Mesenchymal stem cell (in vitro differentiated cells and primary cell): ENCODE measurements at regions not wholly inside any gene's neighbourhood (a gene's known extent, or its start where the extent isn't known, plus 50 kb on each side); places are given as distances from the start of the nearest gene placed in this dataset.
A peak's percentile ranks its signal among the peaks of the same experiment; 100 is the strongest.

Source experiments
- DNase-seq: peaks from one replicate; pipeline ENCODE4 v3.0.0-alpha.2; 2013
- H2AFZ ChIP-seq: one replicate; pipeline ENCODE4 v1.6.1; 2013; ENCODE audit warnings: low read depth, mild to moderate bottlenecking, control low read depth, inconsistent platforms, low read length, moderate library complexity
- H2AK5ac ChIP-seq: 2 replicates; pipeline ENCODE4 v1.6.1; 2013; ENCODE audit warnings: low read length, moderate library complexity, mild to moderate bottlenecking, inconsistent platforms; ENCODE audit not compliant: severe bottlenecking
- H2BK120ac ChIP-seq: one replicate; pipeline ENCODE4 v1.6.1; 2013; ENCODE audit warnings: low read depth, mild to moderate bottlenecking, inconsistent platforms, low read length, moderate library complexity
- H2BK12ac ChIP-seq, 2 experiments: one replicate each; pipeline ENCODE4 v1.6.1; 2013; ENCODE audit warnings: inconsistent platforms in 2 of 2, low read length in 2 of 2, mild to moderate bottlenecking in 2 of 2, moderate library complexity in 2 of 2, control low read depth in 1 of 2
- H2BK15ac ChIP-seq: one replicate; pipeline ENCODE4 v1.6.1; 2013; ENCODE audit warnings: mild to moderate bottlenecking, low read depth, inconsistent platforms; ENCODE audit not compliant: poor library complexity, severe bottlenecking
- H2BK5ac ChIP-seq: 2 replicates; pipeline ENCODE4 v1.6.1; 2013; ENCODE audit warnings: low read depth, mild to moderate bottlenecking, low read length, control low read depth, inconsistent platforms; ENCODE audit not compliant: poor library complexity, severe bottlenecking
- H3K14ac ChIP-seq, 2 experiments: one replicate each; pipeline ENCODE4 v1.6.1; 2013; ENCODE audit warnings: inconsistent platforms in 2 of 2, low read length in 2 of 2, control low read depth in 1 of 2, mild to moderate bottlenecking in 1 of 2, moderate library complexity in 1 of 2
- H3K18ac ChIP-seq, 2 experiments: one replicate each; pipeline ENCODE4 v1.6.1; 2013; ENCODE audit warnings: inconsistent platforms in 2 of 2, low read length in 2 of 2, control low read depth in 1 of 2, low read depth in 1 of 2, mild to moderate bottlenecking in 1 of 2
- H3K23ac ChIP-seq, 2 experiments: one replicate each; pipeline ENCODE4 v1.6.1; 2013; ENCODE audit warnings: inconsistent platforms in 2 of 2, low read length in 2 of 2, mild to moderate bottlenecking in 2 of 2, moderate library complexity in 2 of 2, control low read depth in 1 of 2
- H3K27ac ChIP-seq: 2 replicates; pipeline ENCODE4 v1.5.1; 2013; ENCODE audit warnings: mild to moderate bottlenecking, moderate library complexity, low read length, control low read depth, inconsistent platforms; ENCODE audit not compliant: poor library complexity, severe bottlenecking
- H3K27me3 ChIP-seq, 2 experiments: 2 replicates each; pipeline versions ENCODE4 v1.6.1 to v1.7.0; 2013; ENCODE audit warnings: low read length in 2 of 2, mild to moderate bottlenecking in 2 of 2, moderate library complexity in 2 of 2, control low read depth in 1 of 2, inconsistent platforms in 1 of 2; ENCODE audit not compliant: control insufficient read depth in 1 of 2, insufficient read depth in 1 of 2
- H3K36me3 ChIP-seq, 2 experiments: 2 replicates each; pipeline versions ENCODE4 v1.6.1 to v1.7.0; 2013; ENCODE audit warnings: low read length in 2 of 2, control low read depth in 1 of 2, inconsistent platforms in 1 of 2, low read depth in 1 of 2, mild to moderate bottlenecking in 1 of 2; ENCODE audit not compliant: insufficient read depth in 2 of 2, control insufficient read depth in 1 of 2
- H3K4ac ChIP-seq, 2 experiments: one replicate each; pipeline ENCODE4 v1.6.1; 2013; ENCODE audit warnings: inconsistent platforms in 2 of 2, low read length in 2 of 2, mild to moderate bottlenecking in 2 of 2, moderate library complexity in 2 of 2, control low read depth in 1 of 2, low read depth in 1 of 2
- H3K4me1 ChIP-seq: 2 replicates; pipeline ENCODE4 v1.6.1; 2013; ENCODE audit warnings: low read depth, low read length, control low read depth; ENCODE audit not compliant: control insufficient read depth, insufficient read depth
- H3K4me2 ChIP-seq: 2 replicates; pipeline ENCODE4 v1.6.1; 2013; ENCODE audit warnings: low read length, mild to moderate bottlenecking, inconsistent platforms; ENCODE audit not compliant: poor library complexity, severe bottlenecking
- H3K4me3 ChIP-seq, 2 experiments: 2 replicates each; pipeline versions ENCODE4 v1.5.1 to v1.7.0; 2013; ENCODE audit warnings: low read length in 2 of 2, mild to moderate bottlenecking in 2 of 2, control low read depth in 1 of 2, low read depth in 1 of 2; ENCODE audit not compliant: insufficient read depth in 1 of 2
- H3K79me1 ChIP-seq: replicated peaks from 2 replicates; pipeline ENCODE4 v1.6.1; 2013; ENCODE audit warnings: mild to moderate bottlenecking, control low read depth, low read length, inconsistent platforms; ENCODE audit not compliant: poor library complexity, severe bottlenecking
- H3K9ac ChIP-seq: 2 replicates; pipeline ENCODE4 v1.7.0; 2013; ENCODE audit warnings: mild to moderate bottlenecking, low read length, moderate library complexity
- H3K9me3 ChIP-seq: 2 replicates; pipeline ENCODE4 v1.7.0; 2013; ENCODE audit warnings: mild to moderate bottlenecking, low read length; ENCODE audit not compliant: control insufficient read depth
- H4K8ac ChIP-seq: one replicate; pipeline ENCODE4 v1.6.1; 2013; ENCODE audit warnings: inconsistent platforms, mild to moderate bottlenecking, low read length, moderate library complexity
- H4K91ac ChIP-seq: one replicate; pipeline ENCODE4 v1.6.1; 2013; ENCODE audit warnings: mild to moderate bottlenecking, low read length, inconsistent platforms
- WGBS: methylation state at CpG from one replicate; pipeline ENCODE4 v1.1.7; 2013; ENCODE audit warnings: mixed read lengths; 5-methylcytosine and 5-hydroxymethylcytosine counted together

GRCh38 chr6:133114973-133115372, 126.2 kb upstream of the EYA4 start:
- no peak for DNase-seq
- Histone ChIP-seq H3K14ac (no peak overlapping the region), H2BK120ac (no peak overlapping the region), H3K4me2 (no peak overlapping the region), H3K79me1 (no peaks in the 10 kb centered on the region), H3K4ac (no peak overlapping the region), H3K9ac (no peak overlapping the region), H3K18ac (no peak overlapping the region), H3K9me3 (peaks cover 4% of the 10 kb centered on the region), H3K4me1 (no peaks in the 10 kb centered on the region), H4K8ac (no peak overlapping the region), H2BK12ac (no peak overlapping the region), H2BK15ac (no peak overlapping the region), H3K36me3 (no peaks in the 10 kb centered on the region), H3K27ac (no peak overlapping the region), H3K23ac (no peak overlapping the region), H4K91ac (no peak overlapping the region), H3K4me3 (no peak overlapping the region), H3K27me3 (no peaks in the 10 kb centered on the region), H2AFZ (no peak overlapping the region), H2AK5ac (no peak overlapping the region), H2BK5ac (no peak overlapping the region)
- 83% methylated on average over 1 of the region's 1 CpG for WGBS

DNA sequence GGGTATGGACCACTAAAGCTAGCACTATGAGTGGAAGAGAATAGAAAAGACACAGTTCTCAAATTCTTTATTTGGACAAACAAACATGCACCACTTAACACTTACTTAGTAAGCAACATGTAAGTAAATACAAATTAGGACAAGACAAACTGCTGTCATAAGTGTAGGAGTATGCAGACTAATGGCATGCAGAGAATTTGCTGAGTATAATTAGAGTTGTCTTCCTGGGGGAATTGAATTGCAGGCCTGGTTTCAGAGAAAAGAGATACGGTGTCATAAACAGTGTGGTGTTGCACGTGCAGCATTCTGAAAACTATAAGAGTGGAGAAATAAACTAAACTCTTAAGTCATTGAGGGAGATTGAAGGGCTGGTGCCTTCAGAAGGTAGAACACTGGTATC, 125.2 kb upstream of the EYA4 start:
- Histone ChIP-seq H3K23ac (no peak overlapping the region), H2BK120ac (no peak overlapping the region), H3K4me3 (no peak overlapping the region), H3K4me1 (no peaks in the 10 kb centered on the region), H2BK5ac (no peak overlapping the region), H3K4me2 (no peak overlapping the region), H3K14ac (no peak overlapping the region), H3K27ac (no peak overlapping the region), H3K4ac (no peak overlapping the region), H4K8ac (no peak overlapping the region), H4K91ac (no peak overlapping the region), H3K18ac (no peak overlapping the region), H3K9me3 (peaks cover 4% of the 10 kb centered on the region), H3K9ac (no peak overlapping the region), H3K79me1 (no peaks in the 10 kb centered on the region), H2AK5ac (no peak overlapping the region), H2AFZ (no peak overlapping the region), H3K36me3 (no peaks in the 10 kb centered on the region), H2BK15ac (no peak overlapping the region), H3K27me3 (no peaks in the 10 kb centered on the region), H2BK12ac (no peak overlapping the region)
- DNase-seq: no peak
- 8% methylated on average over 2 of the region's 2 CpGs for WGBS

DNA sequence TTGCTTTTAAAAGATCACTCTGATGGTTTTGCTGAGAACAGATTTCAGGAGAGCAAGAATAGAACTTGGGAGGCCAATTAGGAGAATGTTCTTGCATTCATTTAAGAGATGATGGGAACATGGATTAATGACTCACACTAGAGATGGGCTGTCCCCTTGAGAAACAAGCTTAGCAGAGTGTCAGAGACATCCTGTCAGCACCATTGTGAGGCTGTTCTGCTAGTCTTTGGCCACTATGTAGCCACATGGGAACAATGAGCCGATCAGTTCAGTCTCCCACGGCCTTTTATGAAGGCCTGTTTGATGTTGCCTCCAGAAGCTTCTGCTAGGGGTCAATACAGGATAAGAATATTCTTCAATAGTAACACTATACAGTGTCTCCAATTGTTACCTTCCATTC, 113.0 kb upstream of the EYA4 start:
- Histone ChIP-seq H3K4me1 (peaks cover 4% of the 10 kb centered on the region), H3K9ac (no peak overlapping the region), H3K27me3 (no peaks in the 10 kb centered on the region), H3K9me3 (no peaks in the 10 kb centered on the region), H2BK12ac (no peak overlapping the region), H3K4ac (no peak overlapping the region), H2BK120ac (no peak overlapping the region), H4K8ac (no peak overlapping the region), H3K14ac (no peak overlapping the region), H2AFZ (no peak overlapping the region), H3K36me3 (no peaks in the 10 kb centered on the region), H3K79me1 (no peaks in the 10 kb centered on the region), H2BK15ac (no peak overlapping the region), H3K4me3 (no peak overlapping the region), H2BK5ac (no peak overlapping the region), H2AK5ac (no peak overlapping the region), H3K4me2 (no peak overlapping the region), H3K27ac (no peak overlapping the region), H4K91ac (no peak overlapping the region), H3K23ac (no peak overlapping the region), H3K18ac (no peak overlapping the region)
- peak; percentile 7 for DNase-seq
- 71% methylated on average over 2 of the region's 2 CpGs for WGBS

- Histone ChIP-seq H2BK15ac (no peak overlapping the region), H2AK5ac (no peak overlapping the region), H4K8ac (no peak overlapping the region), H3K23ac (no peak overlapping the region), H3K4me2 (no peak overlapping the region), H3K4ac (no peak overlapping the region), H4K91ac (no peak overlapping the region), H3K9ac (no peak overlapping the region), H3K27ac (no peak overlapping the region), H3K9me3 (no peaks in the 10 kb centered on the region), H3K4me1 (peaks cover 4% of the 10 kb centered on the region), H3K18ac (no peak overlapping the region), H2BK5ac (no peak overlapping the region), H3K14ac (no peak overlapping the region), H2BK120ac (no peak overlapping the region), H2AFZ (no peak overlapping the region), H3K4me3 (no peak overlapping the region), H3K27me3 (no peaks in the 10 kb centered on the region), H3K79me1 (no peaks in the 10 kb centered on the region), H2BK12ac (no peak overlapping the region), H3K36me3 (no peaks in the 10 kb centered on the region)
- 85% methylated on average over 1 of the region's 1 CpG for WGBS
- DNase-seq: no peak
Measured at GRCh38 chr6:133129556-133129955, 111.6 kb upstream of the EYA4 start.
